Hematopoietic multipotent progenitor cell treated with erythropoietin and hydrocortisone succinate and interleukin-3 and kit ligand, for 4 days (in vitro differentiated cells): ENCODE measurements at regions not wholly inside any gene's neighbourhood (a gene's known extent, or its start where the extent isn't known, plus 50 kb on each side); places are given as distances from the start of the nearest gene placed in this dataset.
A peak's percentile ranks its signal among the peaks of the same experiment; 100 is the strongest.

Experiments used
- DNase-seq: peaks from one replicate; pipeline ENCODE4 v3.0.0-alpha.2; 2015

DNA sequence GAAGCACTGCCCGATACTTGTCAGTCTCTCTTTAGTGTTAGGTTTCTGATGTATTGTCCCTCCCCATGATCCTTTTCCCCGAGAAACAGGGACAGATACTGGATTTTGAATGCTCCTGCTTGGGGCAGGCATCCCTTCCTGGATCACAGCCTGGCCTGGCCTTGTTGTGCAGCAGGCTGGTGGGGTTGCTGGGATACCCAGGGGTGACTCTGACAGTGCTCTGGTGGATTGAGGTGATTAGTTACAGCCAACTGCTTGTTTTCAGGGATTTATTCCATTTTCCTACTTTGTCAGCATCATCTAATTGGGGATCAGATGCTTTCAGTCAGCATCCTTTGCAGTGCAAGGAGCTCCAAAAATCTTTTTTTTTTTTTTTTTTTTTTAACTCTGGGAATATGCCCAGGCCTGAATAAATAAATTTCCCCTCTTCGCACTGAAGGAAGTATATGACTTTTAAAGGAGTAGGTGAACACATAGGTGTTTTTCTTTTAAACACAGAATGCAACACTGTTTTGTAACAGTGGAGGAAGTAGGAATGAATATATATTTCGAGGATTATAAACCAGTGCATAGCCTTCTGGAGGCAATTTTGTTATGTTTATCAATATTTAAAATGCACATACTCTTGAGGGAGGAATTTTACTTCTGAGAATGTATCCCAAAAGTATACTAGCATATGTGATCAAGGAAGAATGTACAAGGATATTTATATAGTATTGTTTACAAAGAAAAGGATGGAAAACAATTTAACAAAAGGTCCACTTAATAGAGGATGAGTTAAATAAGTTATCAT is 127.3 kb upstream of the ELL2 start:
- no peak for DNase-seq

DNA sequence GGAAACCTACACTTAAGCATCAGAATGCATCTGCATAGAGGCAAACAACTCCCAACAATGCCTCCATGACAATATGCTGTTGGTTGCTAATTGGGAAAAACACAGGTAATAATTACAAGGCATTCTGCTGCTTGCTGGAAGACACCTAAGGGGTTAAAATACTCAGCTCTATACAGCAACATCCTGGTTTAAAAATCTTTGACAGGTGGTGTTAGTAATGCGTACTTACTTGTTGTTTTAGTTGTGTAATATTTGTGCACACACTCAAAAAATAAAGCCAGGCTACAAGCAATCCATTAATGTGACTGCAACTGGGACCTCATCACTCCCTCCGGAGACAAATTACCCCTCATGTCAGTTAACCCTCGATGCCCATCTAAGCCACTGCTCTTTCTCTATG is 126.3 kb upstream of the ELL2 start:
- no peak for DNase-seq

DNA sequence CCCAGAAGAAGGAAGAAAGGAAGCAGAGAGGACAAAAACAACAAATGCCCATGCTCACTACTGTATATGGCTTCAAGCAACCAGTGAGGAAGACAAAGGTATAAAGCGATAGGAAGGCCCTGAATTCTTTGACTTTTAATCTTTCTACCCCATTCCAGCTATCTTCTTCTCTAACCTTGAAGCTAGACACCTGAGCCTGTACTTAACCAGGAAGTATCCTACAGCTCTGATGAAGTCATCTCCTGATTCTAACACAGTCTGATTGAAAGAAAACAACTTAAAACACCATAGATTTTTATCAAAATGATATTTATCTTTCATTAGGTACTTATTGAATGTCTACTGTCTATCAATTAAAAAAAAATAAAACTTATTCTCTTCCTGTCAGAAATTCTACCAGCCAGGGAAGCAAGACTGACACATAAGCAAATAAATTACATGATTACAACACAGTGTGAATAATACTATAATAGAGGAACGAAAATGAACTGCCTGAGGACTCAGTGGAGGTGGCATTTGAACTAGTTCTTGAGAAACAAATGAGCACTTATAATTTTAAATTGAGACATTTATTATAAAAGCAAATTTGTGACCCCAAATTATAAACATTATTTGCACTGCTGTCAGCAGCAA is 123.3 kb upstream of the ELL2 start:
- DNase-seq, result no peak

DNA sequence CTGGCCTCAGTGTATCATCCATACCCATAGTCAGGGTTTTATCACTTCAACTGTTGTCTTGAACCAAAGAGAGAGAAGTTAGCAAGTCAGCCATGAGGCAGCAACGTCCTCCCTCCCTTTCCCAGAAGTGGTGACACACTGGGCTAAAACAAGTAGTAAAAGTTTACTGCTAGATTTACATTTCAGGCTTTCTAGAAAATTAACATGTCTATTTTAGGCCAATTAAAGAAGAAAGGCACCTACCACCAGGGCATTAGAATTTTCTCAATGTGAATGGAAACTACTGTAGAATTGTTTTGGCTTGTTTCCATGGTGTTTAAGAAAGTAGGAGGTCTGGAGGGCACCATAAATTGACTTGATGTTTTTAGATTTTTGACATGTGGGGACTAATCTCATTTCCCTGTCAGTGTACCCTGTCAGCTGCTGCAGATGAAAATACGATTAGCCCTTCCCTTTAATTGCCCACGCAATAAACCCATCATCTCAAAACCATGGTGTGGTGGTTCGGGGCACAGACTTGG is 121.8 kb upstream of the ELL2 start:
- peak; percentile 62 for DNase-seq

DNA sequence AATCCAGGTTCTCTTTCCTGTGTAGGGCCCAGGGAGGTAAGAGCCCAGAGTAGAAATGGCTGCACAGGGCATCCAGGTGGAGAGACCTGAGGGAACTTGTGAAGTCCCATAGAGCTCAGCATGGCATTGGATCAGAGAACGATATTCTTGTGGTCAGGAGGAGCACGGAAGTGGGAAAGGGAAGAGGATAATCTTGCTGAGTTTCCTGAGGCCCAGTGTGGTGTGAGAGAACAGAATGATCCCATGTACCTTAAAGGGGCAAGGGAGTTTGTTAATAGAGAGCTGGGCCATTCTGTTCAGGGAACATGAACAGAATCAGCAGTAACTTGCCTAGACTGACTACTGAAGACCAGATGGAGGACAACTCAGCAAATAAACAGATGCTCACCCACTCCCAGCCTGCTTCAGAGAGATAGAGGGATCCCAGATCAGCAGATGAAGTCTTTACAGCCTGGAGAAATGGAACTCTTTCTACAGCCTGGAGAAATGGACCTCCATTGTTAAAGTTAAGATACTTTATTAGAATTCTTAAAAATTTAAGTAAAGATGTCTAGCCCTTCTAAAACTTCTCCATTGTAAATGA is 119.7 kb upstream of the ELL2 start:
- DNase-seq, result no peak

DNA sequence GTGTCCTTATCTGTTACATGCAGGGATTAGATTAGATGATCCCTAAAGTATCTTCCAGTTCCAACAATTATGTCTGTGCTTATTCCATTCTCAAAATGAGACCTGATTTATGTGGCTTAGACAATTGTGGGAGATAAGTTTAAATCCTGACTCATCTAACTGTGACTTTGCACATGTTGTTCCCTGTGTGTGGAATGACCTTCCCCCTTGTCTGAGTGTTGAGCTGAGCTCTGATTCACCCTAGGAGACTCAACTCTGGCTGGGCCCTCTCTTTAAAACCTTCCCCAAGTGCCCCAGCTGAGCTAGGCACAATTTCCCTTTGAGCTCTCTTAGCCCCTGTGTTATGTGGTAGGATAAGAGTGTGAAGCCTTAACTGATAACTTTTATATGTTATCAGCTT is 118.9 kb upstream of the ELL2 start:
- DNase-seq, result no peak

DNA sequence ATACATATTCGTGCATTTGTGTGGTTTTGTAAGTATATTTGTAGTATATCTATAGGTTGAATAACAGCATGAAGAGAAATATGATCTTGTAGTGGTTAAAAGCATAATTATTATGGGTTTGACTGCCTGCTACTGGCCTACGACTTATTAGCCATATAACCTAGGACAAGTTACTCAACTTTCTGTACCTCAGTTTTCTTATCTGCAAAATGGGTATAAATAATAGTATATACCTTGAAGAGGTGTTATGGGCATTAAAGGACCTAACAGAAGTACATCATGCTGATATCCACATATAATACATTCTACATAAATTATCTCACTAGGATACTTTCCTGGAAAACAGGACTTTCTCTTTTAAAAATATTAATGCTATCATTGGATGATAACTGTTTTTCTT is 118.3 kb upstream of the ELL2 start:
- no peak for DNase-seq

DNA sequence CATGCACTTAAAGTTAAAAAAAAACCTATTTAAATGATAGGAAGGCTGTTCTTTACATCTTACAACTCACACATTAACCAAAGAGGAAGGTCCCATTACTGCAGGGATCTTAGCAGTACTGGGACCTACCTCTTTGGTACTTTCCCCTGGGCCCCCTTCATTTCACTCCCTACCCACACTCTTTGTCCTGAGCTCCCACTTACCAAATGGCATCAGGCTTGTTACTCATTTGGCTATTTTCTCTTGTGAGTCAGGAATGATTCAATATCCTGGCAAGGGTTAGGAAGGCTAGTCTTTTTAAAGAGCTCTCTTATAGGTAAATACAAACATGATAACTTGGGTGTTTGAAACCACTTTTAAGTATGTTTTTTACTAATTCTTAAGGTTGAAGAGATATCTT is 117.4 kb upstream of the ELL2 start:
- DNase-seq, result no peak

DNA sequence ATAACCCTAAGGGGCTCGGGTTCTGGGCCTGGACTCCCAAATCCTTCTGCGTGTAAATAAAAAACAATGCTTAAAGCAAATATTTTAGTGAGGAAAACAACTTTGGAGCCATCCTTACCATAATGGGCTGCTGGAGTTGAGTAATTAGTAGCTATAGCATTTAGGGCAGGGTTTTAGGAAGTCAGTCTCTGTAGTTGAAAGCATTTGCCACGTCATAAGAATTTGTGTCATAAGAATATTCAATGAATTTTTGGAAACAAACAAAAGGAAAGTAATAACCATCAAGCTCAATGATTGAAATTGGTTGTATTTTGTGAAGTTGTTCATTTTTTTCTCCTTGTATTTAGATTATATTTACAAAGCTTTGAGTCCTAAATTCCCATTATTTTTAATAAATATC is 114.8 kb upstream of the ELL2 start:
- DNase-seq, result no peak

DNA sequence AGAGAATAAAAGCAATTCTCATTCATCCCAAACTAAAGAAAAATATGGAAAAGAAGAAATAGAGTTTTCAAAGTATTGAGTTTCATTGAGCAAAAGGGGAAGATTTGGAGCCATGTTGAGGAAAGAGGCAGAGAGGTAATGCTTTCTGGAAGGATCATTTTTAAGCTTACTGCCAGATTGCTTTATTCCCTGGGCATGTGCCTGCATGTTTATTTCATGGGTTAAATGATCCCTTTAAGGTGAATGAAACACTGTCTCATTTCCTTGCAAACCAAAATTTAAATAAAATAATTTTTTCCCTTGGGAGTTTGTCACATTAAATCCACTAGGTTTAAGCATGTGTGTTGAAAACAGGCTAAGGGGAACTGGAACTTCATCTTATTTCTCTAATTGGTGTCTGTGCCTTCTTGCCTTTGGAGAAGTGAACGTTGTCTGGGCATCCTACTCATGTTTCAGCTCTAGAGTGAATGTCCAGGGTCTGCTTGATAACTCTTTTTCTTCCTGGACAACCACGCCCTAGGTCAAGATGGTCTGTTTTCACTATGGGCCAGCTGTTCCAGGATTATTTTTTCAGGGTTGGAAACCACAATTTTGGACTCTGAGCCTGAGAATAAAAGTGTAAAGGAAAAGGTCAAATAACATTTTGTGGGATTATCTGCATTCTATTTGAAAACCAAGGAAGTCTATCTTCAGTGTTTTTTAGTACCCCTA is 114.1 kb upstream of the ELL2 start:
- no peak for DNase-seq

DNA sequence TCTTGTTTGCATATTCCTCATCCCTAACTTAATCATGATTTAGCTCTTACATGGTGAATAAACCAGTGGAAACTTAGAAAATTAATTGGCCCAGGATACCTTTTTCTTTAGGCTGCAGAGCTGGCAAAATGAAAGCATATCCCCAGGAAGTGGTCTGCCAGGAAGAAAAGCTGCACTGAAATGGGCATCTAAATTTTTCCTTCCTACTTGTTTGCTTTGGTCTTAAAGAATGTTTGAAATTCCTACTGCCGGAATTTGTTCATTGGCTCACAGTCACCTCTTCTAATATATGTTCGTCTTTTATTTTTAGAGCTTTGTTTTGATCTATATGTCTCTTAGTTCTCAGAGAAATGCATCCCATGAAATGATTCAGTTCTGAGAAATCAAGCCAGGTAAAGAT is 113.2 kb upstream of the ELL2 start:
- DNase-seq, result no peak

DNA sequence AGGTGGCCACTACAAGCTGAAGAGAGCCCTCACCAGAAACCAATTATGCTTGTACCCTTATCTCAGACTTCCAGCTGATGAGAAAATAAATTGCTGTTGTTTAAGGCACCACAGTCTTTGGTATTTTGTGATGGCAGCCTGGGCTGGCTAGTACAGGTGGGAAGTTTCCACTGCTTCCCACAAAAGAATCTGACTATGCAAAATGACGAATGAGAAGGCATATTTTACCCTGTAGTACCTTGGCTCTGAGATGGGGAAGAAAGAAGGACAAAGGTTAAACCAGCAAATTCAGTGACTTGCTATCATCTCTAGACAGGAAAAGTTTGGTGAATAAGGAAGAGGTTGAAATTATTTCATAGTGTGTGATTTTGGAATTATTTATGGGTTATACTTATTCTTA is 112.8 kb upstream of the ELL2 start:
- no peak for DNase-seq

DNA sequence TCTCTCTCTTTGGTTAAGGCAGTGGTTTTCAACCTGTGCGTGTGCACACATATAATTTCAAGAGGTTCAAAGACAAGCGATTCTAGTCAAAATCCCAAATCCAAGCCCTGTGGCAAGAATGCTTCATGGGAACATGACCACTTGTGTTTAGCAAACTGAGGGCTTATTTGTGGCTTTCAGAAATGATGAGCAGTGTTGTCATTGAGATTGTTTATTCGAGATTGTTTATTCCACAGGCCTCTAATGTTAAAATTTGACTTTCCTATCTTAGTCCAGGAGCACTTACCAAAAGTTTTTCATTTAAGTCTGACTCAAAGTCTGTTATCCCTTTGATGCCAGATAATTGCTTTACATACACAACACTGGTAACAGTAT is 111.1 kb upstream of the ELL2 start:
- no peak for DNase-seq

DNA sequence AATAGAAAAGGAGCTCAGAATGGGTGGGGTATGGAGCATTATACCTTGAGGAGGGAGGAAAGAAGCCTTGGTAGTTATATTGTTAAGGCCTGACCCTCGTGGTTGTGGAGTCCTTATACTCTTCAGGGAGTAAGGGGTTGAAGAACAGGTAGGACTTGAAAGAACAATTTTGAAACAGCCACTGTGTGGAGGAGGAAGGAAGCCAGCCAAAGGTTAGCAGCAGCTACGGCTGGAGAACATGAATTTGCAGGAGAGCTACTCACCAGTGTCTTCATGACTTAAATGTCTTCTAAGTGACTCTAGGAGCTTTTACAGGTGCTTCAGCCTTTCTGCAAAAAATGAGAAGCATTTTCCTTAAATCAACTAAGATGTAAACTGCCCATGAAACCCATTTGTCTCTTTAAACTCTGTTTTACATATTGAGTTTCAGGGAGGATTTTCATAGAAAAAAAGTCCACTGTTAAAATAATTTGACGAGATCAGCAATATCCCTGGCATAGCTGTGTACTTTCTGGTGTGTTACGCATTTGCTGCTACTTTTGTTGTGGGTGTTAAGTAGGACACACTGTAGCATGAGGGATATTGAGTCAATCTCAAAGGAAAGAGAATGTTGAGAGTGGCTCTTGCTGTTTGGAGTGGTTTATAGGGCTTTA is 110.6 kb upstream of the ELL2 start:
- no peak for DNase-seq

DNA sequence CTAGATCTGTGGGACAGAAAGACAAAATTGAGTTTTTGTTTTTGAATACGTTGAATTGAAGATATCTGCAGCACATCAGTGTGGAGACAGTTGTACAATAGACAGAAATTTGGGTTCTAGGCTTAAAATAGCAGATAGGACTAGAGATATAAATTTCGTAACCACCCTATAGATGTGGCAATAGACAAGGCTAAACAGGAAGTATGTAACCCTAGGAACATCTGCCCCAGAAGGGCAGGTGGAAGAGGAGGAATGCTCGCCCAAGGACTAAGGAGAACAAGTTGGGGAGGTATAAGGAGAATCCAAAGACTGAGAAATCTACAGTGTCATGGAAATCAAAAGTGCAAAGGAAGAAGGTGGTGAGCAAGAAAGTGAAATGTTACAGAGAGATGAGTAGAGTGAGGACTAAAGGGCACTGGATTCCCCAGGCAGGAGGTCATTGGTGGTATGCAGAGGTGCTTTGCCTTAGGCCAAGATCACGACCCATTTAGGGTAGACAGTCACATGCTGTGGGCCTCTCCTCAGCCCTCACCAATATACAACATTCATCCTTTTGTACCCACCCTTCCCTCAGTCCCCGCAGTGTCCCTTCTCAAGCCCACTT is 109.1 kb upstream of the ELL2 start:
- DNase-seq, result peak; percentile 66

DNA sequence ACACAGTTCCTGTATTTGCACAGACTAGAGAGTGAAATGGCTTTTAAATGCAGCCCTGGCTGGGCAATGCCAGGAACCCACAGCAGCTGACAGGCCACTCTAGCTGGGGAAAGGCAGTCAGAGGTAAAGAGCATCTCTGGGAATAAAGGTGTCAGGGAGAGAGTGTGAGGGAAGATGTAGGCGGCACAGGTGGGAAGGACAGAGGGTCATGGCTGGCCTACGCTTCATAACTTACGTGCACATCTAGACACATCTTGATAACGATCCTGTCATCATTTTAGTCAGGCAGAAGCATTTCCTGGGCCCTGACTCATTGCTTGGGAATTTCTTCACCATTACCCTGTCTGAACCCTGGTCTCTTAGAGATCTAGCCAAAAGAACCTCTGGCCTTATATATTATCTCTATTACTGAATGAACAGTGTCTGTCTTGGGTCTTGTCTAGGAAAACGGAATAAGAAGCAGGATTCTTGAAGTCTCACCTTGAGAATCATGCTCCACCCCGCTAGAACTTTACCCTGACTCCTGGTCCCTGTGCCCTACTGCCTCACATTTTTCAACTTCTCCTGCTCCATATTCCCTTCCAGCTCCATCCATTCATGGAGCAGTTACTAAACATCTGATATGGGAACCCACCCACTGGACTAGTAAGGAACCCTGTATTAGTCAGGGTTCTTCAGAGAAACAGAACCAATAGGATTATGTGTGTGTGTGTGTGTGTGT is 106.4 kb upstream of the ELL2 start:
- DNase-seq, result no peak

DNA sequence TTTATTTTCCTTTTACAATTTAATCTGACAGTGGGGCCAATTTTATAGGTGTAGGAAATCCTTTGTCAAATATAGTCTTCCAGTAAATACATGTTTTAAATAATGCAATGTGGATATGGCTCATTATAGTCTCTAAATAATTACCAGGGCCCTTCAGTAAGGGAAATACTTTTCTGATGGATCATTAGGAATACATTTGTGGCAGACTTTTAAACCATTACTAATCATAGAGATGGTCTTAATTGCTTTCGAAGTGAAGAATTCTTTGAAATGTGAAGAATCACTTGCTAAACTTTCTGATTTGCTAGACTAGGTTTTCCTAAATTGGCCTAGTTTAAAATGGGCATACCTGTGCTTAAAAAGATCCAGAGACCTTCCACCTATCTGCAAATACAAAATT is 105.6 kb upstream of the ELL2 start:
- DNase-seq, result no peak

DNA sequence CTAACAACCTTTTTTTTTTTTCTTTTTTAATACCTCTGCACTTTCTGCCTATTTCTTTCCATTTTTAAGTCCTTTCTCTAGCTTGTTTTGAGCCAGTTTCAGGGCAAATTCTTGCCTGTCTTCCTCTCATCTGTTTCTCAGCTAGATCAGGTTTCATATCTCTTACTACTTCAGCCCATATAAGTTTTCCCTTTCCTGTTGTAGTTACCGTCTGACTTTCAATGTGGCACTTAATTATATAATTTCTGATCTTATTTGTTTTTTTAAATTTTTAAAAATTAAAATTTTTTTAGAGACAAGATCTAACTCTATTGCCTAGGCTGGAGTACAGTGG is 104.7 kb upstream of the ELL2 start:
- no peak for DNase-seq

DNA sequence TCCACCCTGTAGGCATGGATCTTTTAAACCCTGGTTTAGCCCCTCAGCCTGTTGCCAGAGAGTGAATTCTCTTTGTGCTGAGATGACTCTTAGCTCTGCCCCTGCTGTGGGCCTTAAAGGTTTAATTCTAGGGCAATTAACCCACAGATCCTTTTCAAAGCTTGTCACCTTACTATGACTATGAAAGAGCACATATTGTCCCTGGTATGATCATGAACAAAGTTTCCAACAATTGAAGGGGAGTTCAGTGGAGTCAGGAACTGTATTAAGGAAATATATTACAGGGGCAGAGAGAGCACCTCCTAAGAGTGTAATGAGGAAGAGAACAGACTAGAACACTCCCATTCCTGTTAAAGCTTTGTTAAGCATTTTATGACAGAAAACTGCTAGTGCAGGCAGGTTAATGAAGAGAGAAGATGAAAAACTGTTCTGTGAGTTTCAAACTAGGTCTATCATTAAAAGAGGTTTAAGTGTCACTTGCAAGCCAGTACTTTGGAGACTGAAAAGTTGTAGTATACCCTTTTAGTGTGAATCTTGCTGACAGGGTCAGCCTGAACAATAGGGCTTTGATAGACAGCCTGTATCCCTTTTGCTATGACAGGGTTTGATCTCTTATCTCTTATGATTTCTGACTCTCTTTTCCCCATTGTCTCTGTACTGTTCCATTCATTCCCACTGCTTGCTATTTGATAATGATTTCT is 104.2 kb upstream of the ELL2 start:
- no peak for DNase-seq

DNA sequence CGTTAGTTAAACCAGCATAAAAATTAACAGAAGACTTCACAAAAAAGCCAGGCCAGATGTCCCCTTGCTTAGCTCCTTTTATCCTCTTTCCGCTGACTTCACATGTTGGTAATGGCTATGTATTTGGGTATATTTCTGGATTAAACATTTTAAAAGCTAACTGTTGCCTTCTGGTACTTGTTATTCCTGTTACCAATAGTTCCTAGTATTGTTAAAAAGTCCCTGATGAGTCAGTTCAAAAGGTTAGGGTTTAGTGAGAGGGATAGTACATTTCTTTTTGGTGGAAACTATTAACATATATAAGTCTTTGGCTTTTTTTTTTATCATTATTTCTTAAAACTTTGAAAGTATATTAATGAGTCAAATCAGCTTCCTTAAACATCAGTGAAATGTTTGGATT is 103.2 kb upstream of the ELL2 start:
- DNase-seq, result no peak

DNA sequence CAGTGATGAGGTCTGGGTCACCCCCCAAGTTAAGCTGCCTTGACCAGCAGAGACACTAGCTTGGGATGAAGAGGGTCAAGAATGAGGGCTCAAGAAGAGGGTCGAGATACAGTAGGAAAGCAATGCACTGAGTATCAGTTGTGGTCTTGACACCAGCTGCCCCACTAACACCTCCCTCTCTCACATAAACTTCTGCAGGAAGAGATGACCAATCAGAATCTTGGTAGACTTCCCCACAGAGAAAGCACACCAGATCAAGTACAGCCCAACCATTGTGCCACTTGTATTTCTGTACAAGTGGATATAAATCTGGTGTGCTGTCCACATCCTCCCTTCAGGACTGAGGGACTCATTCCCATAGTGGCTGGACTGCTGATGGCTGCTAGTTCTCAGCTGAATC is 101.2 kb upstream of the ELL2 start:
- DNase-seq, result no peak

DNA sequence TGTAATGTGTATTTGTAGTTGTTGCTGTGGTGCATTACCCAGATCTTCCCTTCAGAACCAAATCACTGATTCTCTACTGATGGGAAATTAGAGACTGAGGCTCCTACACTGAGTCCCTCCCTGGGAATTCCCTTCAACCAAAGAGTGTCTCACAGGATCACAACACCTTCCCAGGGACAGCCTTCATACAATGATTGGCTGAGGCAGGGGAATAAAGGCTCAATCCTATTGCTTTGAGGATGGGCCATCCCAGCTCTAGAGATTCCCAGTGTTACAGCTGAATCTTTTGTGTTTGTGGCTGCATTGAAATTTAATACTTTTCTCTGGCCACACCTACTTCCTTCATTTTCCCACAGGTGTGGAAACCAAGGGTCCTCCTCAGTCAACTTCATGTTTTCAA is 96.4 kb upstream of the ELL2 start:
- DNase-seq, result no peak
